Erythroblast (primary cell): ENCODE measurements at regions not wholly inside any gene's neighbourhood (a gene's known extent, or its start where the extent isn't known, plus 50 kb on each side); places are given as distances from the start of the nearest gene placed in this dataset.
"Not testable (repeated sequence)": the region's sequence is repeated elsewhere in the genome, so short reads cannot be mapped to it uniquely, and the experiment has no call there.

Source experiments
- DNase-seq, 2 experiments: peaks; one replicate each; lab custom pipeline; 2025; lab: John Stamatoyannopoulos, UW
- GATA1 ChIP-seq: IDR thresholded peaks from 2 replicates; pipeline ENCODE4 v1.6.1; 2011; ENCODE audit warnings: low read depth, mild to moderate bottlenecking, control low read depth, low read length, moderate library complexity
- POLR2A ChIP-seq: IDR thresholded peaks from 2 replicates; pipeline ENCODE4 v1.6.1; 2011; ENCODE audit warnings: mild to moderate bottlenecking, low read length

- TF ChIP-seq POLR2A (no peak), GATA1 (no peak)
- no peak for DNase-seq
Observed at GRCh38 chr5:124104821-124105220, 592.8 kb downstream of the CSNK1G3 start.

DNA sequence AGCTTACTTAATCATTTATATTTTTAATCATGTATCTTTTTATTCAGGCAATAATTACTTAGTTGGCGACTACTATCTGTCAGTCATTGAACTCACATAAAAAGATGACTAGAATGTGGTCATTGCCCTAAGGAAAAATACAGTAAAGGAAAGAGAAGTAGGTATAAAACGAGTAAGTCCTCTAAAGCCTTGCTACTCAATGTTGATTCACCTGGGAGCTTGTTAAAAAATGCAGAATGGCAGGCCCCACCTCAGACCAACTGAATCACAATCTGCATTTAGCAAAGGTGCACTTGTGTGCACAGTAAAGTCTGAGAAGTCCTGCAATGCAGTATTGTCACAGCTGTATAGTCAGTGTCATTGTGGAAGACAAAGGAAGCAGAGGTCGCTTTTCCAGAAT is 592.4 kb downstream of the CSNK1G3 start:
- TF ChIP-seq POLR2A (no peak), GATA1 (no peak)
- DNase-seq = no peak

DNA sequence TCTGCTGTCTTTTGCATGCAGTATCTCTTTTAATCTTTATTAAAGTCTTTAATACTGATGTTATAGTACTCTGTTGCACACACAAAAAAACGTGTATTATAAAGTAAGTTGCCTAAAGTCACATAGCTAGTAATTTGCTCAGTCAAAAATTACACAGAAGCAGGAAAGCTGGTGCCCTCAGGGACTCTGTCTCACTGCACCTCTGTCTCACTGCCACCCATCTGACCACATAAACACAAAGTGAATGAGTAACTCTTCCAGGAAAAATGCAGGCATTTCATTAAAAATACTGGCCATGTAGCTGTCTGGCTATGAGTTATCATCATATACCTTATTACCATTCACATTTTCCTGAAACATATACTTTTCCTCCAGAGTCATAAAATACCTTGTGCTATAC is 591.7 kb downstream of the CSNK1G3 start:
- no peak for DNase-seq
- TF ChIP-seq GATA1 (no peak), POLR2A (no peak)

- not testable (repeated sequence) for DNase-seq
Observed at GRCh38 chr5:124103056-124103455, 591.1 kb downstream of the CSNK1G3 start.

DNA sequence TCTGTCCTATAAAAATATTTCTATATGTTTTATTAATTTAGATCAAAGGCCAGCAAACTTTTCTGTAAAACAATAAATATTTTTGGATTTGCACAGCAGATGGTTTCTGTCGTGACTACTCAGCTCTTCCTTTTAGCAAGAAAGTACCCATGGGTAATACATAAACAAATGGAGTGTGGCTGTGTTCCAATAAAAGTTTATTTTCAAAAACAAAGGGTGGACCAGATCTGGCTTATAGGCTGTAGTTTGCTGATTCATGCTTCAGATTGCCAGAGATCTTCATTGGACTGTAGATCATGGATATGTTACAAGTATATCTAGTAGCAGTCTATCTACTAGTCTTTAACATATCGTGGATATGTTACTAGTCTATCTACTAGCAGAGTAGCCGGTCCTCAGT is 590.5 kb downstream of the CSNK1G3 start:
- no peak for TF ChIP-seq GATA1
- no peak for TF ChIP-seq POLR2A
- DNase-seq = no peak

- TF ChIP-seq POLR2A (no peak), GATA1 (no peak)
- DNase-seq = no peak
Observed at GRCh38 chr5:124093658-124094057, 581.7 kb downstream of the CSNK1G3 start.

DNA sequence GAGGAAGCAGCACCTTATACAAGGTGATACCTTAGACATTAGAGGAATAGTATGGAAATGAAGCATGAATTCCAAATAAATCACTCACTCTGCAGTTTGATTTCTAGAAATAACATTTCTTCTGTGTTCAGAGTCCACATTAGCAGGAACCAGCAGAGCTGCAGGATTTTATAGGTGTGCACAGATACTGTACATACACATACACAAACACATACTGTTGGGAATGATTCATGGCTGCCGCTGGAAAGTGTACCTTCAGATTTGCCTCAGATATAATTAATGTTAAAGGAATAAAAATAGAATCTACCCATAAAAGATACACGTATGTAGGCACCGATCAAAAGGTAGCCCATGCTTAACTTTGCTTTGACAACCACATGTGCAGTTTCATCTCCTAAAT is 578.1 kb downstream of the CSNK1G3 start:
- TF ChIP-seq POLR2A (no peak), GATA1 (no peak)
- no peak for DNase-seq

- DNase-seq = no peak
- TF ChIP-seq GATA1 = no peak
- no peak for TF ChIP-seq POLR2A
Observed at GRCh38 chr5:124089578-124089977, 577.6 kb downstream of the CSNK1G3 start.

DNA sequence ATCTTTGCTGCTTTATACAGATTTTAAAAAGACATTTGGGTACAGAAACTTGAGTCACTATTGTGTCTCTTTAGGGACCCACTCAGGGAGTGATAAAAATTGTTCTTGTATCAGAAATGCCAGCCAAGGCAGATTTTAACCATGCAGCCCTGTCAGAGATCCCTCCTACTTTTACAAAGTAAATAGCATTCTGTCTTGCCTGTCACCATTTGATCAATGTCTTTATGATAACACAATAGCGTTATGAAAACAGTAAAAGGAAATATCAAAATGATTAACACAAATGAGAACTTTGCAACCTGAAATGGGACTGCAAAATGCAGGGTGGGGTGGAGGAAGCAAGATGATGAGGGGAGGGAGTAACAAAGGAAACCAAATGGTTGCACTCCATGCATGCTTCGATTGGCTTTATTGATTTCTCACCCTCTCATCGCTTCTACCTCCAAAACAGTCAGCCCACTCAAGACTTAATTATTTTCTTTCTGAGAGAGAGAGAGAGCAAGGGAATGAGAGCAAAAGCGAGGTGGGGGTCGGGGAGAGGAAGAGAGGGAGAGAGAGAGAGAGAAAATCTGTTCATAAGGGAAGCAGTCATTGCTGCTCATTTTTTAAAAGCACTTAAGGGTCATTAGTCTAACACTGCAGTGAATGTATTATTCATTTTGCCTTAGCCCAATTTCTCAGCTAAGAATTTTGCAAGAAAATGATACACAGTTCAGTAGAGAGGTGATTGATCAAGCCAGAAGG is 576.5 kb downstream of the CSNK1G3 start:
- TF ChIP-seq POLR2A (no peak), GATA1 (no peak)
- DNase-seq = no peak

GRCh38 chr5:124087752-124088151 is 575.8 kb downstream of the CSNK1G3 start:
- no peak for DNase-seq
- TF ChIP-seq POLR2A (no peak), GATA1 (no peak)

DNA sequence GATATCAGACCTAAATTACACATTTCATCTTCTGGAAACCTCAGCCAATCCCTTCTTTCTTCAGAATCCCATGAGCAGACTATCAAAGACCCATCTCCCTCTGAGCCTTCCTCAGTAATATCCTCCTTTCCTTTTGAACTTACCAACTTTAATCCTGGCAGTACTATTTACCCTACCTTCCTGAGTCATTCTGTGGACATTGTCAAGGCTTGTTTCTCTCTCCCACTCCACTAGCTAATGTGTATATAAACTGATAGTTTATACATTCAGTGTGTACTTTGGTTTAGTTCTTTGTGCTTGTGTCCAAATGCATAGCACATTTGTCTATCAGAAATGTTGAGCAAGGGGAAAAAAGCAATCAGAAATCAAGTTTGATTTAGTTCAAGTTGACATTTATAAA is 568.3 kb downstream of the CSNK1G3 start:
- TF ChIP-seq POLR2A (no peak), GATA1 (no peak)
- DNase-seq = no peak

DNA sequence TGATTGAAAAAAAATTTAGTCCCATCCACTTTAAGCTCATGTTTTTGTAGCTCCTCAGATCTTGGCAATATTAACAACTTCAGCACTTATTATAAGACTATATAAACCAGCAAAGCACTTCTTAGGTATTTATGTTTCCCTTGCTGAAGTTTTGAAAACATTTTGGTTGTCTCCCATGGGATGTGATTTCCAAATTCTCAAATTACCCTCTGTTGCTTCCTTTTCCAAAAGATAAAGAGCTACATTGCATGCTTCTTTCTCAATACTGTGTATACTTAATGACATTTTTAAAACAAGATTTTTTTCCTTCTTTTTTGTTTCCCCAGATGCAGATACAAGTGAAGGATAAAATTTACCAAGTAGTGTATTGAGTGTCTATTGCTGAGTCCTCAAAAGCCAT is 567.1 kb downstream of the CSNK1G3 start:
- TF ChIP-seq GATA1 (no peak), POLR2A (no peak)
- no peak for DNase-seq

DNA sequence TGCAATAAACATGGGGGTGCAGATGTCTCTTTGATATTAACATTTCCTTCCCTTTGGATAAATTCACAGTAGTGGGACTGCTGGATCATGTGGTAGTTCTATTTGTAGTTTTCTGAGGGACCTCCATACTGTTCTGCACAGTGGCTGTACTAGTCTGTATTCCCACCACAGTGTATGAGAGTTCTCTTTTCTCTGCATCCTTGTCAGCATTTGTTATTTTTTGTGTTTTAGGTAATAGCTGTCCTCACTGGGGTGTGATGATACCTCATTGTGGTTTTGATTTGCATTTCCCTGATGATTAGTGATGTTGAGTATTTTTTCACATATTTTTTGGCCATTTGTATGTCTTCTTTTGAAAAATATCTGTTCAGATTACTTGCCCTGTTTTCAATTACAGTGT is 562.5 kb downstream of the CSNK1G3 start:
- no peak for TF ChIP-seq POLR2A
- no peak for TF ChIP-seq GATA1
- DNase-seq = no peak

DNA sequence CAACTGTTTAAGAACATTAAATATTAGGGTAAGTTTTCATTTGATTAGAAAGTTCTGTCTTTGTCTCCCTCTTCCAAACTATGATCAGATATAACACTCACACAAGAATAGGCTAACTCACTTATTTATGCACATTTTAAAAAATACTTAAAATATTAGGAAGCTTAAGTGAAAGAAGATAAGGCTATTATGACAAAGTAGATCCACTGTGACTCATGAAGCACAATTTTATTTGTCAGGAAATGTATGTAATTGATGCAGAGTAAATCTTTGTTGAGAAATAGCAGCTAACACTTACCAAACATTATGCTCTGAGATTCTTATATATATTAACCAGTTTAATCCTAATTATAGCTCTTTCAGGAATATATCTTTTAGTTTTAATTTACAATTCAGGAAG is 560.6 kb downstream of the CSNK1G3 start:
- TF ChIP-seq GATA1 (no peak), POLR2A (no peak)
- no peak for DNase-seq

DNA sequence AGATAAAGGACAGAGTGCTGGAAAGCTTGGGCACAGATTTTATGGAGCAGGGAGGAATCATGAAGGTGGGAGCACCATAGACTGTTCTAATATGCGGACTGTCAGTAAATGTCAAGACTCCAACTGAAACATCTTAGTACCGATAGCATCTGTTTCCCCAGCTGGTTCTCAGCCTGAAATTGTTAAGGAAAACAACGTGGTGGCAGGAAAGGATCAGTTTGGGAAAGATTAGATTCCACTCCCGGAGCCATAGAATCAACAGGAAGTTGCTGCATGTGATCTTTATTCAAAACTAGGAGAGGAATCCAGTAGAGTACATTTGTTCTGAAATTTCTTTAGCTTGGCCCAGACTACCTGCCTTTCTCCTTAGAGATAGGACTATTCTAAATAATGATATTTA is 559.1 kb downstream of the CSNK1G3 start:
- TF ChIP-seq POLR2A (no peak), GATA1 (no peak)

GRCh38 chr5:124065508-124065907 is 553.5 kb downstream of the CSNK1G3 start:
- no peak for DNase-seq
- TF ChIP-seq GATA1 = no peak
- no peak for TF ChIP-seq POLR2A

More for the DNA sequence above, 559.1 kb downstream of the CSNK1G3 start:
- DNase-seq = no peak
